NCI-H69 (cell line): ENCODE measurements at regions not wholly inside any gene's neighbourhood (a gene's known extent, or its start where the extent isn't known, plus 50 kb on each side); places are given as distances from the start of the nearest gene placed in this dataset.
A peak's percentile ranks its signal among the peaks of the same experiment; 100 is the strongest.

ENCODE experiments used
- DNase-seq: peaks from one replicate; lab custom pipeline; 2025; lab: John Stamatoyannopoulos, UW

DNA sequence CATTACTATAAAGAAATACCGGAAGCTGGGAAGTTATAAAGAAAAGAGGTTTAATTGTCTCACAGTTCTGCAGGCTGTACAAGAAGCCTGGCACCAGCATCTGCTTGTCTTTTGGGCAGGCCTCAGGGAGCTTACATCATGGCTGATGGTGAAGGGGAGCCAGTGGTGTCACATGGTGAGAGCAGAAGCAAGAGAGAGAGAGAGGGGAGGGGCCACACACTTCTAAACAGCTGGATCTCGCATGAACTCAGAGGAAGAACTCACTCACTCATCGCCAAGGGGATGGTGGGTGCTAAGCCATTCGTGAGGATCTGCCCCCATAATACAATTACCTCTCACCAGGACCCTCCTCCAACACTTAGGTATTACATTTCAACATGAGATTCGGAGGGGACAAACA, 51.8 kb upstream of the ANKRD34C start:
- DNase-seq, result no peak

DNA sequence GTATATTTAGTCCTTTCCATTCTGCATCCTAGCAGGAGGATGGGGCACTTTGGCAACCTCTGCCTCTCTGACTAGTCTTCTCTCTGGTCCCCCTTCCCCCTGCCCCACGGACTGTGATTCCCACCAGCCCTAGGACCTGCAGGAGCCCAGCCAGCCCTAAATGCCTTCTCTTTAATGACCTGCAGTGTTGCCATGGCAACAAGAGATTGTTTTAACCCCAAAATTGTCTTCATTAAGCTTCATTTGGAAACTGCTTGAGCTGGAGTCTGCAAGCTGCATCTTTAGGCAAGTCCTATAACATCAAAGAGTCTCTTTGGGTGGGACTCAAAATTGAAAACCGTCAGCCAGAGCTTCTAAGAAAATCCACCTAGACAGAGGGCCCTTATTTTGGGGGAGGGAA, 59.7 kb upstream of the ANKRD34C start:
- DNase-seq, result no peak

DNA sequence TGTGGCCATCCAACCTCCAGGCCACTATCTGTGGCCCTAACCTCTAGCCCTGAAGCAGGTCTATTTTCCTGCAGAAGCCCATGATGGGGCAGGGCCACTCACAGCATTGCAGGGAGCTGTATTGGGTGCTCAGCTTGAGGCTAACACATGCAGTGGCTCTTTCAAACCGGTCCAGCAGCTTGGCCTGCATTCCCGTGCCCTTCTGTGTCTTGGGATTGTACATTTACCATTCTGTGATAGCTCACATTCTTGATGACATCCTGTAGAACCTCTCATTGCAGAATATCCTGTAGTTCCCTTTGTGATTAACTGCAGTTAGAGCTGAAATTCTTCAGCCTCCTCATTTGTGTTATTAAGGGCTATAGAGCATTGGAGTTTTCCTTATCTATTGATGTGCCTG, 60.8 kb upstream of the ANKRD34C start:
- no peak for DNase-seq

DNA sequence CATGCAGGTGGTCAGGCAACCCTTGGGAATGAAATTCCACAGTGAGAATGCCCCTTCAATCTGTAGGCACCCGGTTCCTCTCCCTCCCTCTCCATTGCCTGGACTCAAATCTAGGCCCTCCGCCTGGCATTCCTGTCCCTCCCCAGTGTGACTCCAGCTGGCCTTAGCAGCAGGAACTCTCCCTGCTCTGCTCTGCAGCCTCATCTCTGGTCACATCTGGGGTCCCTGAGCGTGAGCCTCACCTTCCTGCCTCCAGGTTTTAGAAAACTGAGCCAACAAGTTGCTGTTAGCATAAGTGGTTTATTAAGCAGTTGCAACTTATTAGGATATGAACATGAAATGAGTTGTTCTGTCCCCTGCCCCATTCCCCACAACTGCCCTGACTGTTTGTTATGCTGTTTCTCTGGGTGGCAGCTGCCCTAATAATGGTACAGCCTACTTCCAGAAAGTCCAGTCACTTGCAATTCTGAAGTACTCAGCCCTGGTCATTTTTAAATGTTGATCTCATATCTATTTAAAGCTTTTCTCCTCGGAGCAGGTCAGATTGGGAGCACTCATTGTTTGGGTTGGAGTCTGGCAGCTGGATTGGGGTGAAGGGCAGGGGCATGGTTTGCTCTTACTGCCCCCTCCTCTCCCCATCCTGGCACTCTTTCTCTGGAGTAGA, 63.0 kb upstream of the ANKRD34C start:
- no peak for DNase-seq

DNA sequence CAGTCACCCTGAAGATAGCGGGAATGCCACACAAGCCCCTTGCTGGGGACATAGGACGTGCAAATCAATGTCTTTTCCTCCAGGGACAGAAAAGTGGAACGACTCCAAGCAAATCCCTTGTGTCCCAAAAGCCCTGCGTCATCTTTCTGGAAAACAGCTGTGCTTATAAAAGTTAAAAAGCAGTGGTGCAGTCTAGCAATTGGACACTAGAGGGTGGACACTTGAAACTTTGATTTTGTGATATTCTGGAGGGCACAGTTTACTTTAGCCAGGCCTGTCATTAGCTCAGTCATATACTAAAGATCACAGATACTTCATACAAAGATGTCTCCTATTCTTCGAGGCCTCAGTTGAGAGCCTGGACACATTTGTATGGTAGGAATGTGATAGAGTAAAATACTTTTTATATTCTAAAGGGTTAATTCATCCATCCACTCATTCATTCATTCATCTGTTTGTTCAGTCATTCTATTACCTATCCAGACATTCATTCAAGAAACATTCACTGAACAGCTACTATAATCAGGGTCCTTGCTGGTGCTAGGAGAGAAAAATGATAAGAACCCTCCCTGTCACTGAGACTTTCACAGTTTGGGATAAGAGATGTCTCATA, 63.8 kb upstream of the ANKRD34C start:
- no peak for DNase-seq

DNA sequence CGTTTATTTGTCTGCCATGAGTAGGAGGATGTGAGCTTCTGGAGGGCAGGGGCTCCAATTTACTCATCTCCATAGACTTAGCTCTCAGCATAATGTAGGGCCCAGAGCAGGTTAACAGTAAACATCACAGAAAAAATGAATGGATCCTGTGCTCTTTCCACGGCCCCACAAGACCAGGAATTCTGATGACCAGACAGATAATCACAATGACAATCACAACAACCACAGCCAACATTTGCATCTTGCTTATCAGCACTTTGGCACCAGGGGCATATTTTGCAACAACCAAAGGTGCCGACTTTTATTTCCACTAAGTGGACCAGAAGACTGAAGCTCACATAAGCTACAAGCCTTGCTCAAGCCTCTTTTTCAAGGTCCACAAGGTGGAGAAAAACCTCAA, 68.9 kb upstream of the ANKRD34C start:
- DNase-seq, result no peak

DNA sequence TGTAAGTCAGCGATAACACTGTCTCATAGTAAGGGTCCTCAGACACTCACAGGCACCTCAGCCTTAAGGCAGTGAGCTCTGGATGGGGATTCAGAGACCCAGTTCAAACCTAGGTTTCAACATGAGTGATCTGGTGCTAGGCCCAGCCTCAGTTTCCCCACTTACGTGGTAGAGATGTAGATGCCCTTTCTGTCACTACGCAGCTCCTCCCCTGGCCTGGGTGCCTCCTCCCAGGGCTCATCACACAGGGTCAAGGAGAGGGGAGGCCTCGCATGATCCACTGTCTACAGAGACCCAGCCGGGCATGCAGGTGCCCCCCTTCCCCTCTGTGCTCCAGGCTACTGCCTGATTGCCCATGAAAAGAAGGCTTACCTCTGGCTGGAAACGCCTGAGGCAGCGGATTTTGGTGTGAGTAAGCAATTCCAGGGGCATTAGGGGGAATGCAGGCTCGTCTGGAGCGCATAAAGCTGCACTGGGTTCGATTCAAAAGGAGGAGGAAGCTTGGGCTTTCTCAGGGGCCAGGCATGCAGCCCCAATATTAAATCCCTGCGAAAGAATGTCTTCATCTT, 69.8 kb upstream of the ANKRD34C start:
- DNase-seq, result peak; percentile 2

DNA sequence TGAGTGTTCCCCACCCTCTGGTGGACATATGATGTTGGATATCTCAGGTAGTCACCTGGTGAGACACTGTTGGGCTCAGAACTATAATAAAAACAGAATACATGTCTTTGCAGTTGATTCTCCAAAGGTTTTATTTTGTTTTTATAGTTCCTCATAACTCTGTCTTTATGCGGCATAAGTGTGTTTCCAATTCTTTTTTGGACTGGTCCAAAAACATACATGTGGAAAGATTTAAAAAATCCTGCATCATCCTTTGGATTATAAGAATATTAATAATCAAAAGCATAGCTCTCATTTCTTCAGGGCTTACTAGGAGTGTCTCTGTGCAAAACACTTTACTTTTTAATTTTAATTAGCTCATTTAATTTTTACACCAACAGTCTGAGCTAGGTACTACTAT, 71.0 kb upstream of the ANKRD34C start:
- DNase-seq, result no peak

DNA sequence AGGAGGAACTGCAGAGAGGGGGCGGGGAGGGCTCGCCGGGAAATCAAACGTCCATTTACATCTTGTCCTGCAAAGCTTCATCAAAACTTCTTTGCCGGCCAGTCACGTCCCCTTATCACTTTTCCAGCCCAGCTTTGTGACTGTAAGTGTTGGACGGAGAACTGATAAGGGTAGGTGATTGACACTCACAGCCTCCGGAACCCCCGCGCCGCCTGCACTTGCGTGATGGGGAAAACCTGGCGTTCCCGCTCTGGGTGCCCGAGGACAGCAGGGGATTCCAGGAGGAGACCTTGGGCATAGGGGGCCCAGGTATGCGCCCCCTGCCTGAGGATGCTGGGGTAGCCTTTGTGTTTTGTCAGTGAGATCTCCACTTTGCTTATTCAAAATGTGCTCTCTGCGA, 72.8 kb upstream of the ANKRD34C start:
- no peak for DNase-seq

DNA sequence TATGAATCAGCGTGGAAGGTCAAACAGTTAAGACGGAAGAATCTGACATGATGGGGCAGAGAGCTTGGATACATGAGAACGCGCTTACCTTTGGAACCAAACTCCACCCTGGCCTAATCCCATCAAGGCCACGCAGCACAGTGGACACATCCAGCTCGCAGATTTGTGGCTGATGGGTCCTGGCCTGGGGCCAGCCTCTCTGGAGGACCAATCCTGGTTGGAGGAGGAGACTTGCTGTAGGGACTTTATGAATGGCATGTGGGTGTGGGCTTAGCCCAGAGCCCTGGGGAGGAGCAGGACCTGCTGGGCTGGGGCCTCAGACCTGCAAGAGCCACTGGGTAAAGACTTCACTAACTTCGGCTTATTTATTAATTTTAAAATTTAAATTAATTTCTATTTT, 73.4 kb upstream of the ANKRD34C start:
- DNase-seq, result peak; percentile 2

DNA sequence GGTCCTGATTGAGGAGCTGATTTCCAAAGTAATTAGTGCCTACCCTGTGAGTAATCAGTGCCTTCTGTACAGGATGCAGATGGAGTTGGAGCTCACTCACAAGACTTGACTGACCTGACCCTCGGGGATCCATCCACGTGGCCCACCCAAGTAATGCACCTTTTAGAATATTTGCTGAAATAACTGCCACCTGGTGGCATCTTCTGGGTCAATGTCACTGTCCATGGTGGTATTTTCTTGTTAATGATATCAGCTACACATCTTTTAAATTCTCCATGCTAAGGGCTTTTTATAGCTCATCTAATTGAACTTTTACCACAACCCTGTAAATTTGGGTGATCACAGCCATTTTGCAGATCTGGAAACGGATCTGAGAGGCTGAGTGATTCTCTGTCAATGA, 74.3 kb upstream of the ANKRD34C start:
- no peak for DNase-seq

DNA sequence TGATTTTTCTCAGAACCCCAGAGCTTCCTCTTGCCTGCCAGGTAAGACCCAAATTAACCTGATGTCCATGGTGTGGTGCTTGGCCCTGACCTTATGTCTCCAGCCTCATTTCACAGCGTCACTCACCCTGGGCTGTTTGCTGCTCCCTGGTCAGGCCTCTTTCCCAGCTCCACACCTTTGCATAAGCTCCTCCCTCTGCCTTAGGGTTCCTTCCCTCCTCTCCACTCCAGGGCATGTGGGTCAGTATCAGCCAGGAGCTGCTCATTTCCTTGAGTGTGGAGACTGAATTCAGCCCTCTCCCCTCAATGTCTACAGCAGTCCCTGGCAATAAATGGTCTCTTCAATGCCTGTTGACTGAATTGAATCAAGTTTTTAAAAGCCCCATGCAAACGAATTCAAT, 75.6 kb upstream of the ANKRD34C start:
- DNase-seq, result no peak

DNA sequence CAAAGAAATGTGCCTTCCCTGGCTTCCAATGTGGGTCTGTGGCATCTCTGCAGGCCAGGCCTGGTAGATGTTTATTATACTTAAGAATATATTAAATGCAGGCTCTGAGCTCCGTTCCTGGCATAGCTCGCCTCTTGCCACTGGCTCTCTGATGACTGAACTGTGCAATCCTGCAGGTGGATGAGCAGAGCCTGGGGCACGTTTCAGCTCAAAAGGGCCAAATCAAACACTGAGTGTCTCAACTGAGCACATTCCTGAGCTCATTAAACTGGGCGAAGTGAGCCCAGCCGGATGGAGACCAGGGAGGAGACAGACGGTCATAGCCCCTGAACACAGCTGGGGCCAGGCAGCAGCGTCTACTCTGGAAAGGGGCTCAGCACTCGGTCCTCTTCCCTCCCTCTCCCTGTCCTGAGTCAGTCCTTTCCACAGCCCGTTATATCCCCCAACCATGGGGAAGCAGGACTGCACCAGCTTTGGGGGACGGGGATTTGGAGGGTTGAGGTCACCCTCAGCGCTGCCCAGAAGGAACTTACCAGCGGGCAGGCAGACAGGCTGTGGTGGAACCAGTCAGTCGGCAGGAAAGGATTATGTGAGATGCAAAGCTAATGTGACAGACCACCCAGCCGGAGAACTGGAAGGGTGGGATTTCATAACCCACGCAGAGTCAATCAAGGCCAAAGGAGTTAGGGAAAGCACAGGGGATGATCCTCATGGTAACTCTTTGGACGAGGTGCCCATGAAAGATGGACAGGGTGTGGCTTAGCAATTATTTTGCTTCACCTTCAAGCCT, 77.4 kb upstream of the ANKRD34C start:
- no peak for DNase-seq

DNA sequence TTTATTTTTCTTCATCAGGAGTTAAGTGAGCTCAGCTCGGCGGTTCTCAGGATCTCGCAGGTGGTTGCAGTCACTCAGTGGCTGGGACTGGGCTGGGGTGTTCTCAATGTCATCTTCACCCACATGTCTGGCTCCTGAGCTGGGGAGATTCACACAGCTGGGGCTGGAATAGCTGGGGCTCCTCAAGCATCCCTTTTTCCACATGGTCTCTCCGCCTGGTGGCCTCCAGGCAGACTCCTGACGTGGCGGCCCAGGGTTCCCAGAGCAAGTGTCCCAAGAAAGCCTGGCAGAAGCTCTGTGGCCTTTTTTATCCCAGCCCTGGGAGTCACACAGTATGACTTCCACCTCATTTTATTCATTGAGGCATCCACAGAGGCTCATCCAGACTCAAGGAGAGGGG, 84.1 kb upstream of the ANKRD34C start:
- no peak for DNase-seq

DNA sequence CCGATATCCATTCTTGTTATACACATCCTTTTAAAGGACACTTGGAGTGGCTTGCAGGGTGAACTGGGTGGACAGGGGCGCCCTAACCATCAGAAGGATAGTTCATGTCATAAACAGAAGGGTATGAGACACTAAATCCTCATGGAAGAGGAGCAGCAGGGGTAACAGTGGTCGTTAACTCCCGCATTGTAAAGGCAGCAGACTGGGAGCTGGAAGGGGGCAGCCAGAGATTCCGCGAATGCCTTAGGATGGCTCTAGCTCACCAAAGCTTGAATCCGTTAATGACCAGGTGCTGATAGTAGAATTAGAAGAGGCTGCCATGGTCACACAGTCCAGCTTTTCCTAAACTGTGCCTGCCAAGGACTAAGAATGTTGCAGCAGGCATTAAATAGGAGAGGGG, 85.2 kb upstream of the ANKRD34C start:
- DNase-seq, result no peak

DNA sequence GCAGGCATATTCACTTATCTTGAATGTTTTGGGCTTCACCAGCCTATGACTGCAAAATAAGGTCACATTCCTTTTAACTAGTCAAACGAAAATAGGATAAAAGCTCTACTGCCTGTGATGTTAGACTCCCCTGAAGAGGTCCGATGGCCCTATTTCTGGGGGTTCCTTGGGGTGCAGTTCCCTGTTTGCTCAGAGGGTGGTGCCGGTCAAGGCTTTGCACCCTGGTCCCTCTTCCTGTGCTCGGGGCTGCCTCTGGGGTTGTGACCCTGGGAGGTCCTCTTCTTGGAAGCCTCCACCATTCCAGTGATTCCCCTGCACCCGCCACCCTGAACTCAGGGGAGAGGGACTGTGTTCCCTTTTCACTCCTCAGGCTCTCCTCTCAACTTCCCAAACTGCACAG, 86.7 kb upstream of the ANKRD34C start:
- DNase-seq, result no peak

DNA sequence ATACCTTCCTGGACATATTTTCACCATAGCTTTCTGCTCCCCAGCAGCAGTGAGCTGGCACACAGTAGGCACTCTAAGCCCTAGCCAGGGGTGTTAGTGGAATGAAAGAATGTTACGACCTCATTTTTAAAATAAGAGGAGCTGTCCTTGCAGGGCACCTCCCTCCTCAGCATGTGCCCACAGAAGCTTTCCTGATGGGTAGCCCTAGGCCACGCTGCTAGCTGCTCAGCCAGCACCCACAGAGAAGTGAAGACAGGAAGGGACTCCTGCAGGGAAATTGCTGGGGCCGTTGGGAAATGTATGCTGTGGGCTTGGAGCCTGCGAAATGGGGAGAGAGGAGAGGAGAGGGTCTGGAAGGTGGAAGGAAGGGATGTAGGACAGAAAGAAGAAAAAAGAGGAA, 87.3 kb upstream of the ANKRD34C start:
- DNase-seq, result no peak

DNA sequence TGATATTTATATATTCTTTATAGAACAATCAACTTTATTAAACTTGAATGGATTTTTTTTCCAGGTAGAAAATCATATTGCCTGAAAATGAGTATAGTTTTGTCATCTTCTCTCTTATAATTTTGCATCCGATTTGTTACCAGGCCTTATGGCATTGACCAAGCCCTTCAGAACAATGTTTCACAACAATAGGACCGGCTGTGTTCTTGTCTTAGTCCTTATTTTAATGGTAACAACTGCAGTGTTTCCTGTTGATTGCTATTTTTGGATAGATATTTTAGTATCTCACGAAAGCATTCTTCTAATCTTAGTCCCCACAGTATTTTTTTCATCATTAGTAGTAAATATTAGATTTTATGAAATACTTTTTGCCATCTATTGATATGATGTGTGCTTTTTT, 88.1 kb upstream of the ANKRD34C start:
- DNase-seq, result no peak

DNA sequence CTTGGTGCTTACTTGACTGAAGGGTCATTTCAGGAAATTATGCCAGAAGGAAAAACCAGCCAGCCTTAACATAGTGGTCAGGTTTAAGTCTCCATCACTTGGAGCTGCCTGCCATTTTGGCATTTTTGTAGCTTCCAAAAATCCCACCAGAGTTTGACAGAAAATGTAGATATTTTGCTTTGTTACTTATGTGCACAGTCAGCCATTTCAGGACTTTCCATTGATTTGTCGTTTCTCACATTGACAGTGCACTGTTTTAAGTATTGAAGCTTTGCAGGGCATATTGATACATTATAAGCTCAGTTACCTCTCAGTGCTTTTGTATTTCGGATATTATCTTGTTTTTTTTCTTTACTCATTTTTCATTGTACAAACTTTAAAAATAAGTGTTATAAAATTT, 89.0 kb upstream of the ANKRD34C start:
- DNase-seq, result no peak

DNA sequence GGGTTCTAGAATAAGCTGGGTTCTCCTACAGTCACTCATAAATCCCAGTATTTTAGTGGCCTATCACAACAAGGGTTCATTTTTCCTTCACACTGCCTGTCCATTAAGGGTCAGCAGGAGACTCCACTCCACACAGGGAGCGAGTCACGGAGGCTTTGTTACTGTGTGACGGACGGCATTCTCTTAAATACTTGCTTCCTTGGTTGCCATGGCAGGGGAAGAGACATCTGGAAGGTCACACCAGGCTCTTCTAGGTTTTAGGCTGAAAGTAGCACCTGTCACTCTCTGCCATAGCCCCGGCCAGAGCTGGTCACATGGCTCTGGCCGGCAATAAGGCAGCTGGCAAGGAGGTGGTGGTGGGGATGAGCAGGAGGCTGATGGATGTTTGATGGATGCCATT, 89.4 kb upstream of the ANKRD34C start:
- DNase-seq, result no peak

DNA sequence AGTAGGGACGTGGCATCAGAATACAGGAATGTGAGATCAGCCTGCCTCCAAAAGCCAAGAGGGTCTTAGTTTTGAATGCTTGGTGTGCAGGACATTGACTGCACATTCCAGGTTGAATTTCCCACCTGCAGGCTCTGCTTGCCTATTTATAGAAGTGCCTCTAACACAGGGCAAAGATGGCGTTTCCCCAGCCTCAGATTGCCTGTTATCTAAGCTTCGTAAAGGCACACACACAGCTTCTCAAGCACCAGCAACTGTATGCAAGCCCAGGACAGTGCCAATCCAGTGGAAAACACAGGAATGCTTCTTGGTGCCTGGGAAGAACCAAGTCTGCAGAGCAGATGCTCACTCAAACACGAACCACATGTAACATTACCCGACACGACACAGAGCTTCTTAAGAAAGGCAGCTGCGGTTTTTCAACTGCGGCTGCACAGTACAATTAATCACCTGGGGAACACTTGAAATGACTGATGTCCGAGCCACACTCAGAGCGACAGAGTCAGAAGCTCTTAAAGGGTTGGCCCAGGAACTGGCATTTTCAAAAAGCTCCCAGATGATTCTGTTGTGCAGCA, 90.0 kb upstream of the ANKRD34C start:
- peak; percentile 4 for DNase-seq

DNA sequence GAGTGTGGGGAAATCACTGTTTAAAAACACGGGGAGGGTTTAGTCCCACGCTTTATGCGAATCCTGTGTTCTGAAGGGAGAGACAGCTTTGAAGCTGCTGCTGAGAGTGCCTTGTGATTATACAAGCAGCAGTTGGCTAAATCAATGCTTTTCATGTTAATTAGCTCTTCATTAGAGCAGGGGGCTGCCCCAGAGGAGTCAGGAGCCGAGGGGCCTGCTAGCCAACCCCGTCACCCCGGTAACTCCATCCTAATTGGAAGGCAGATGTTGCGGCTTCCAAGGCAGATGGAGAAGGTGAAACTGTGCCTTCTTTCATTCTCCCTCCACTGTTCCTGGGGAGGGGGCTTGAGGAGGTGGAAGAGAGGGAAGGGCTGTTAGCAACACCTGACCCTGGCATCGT, 92.4 kb upstream of the ANKRD34C start:
- peak; percentile 54 for DNase-seq

DNA sequence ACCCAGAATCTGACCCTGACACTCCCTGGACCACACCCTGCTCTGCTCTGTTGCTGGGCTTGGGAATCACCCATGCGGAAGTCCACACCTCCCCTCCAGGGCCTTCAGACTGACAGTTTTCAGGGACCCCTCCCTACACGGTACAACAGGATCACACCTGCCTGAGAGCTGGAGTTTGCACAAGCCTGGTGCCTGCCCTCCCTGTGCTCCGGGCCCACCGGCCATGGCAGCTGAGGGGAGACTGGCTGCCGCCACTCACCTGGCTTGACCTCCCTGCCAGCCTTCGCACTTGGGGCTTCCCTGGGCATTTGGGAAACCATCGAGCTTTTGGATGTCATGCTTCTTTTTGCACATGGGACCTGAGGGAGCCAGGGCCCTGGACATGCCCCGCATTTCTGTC, 95.9 kb upstream of the ANKRD34C start:
- DNase-seq, result no peak
